Hippocampal formation (tissue), 2 donors: ENCODE measurements at regions not wholly inside any gene's neighbourhood (a gene's known extent, or its start where the extent isn't known, plus 50 kb on each side); places are given as distances from the start of the nearest gene placed in this dataset.

Experiments
- DNase-seq, 2 donors: peaks; one replicate each; lab custom pipeline; 2025; lab: John Stamatoyannopoulos, UW

DNA sequence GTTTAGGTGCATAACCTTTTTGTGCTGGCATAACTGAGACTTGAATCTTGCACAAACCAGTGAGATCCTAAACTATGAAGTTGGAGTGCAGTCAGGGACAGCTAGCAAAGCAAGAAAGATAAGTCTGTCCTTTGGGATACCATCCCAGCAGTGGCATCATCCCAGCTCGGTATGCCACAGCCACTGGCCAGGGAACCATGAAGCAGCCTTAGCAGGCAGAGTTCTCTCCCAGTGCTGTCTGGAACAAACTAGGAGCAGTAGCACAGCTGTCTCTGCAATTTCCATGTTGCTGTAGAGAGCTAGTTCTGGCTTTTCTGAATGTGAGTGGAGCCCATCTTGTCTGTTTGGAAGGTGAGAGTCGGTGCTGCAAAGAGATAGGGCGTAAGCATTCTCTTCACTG is 130.3 kb downstream of the DTWD1 start:
- no peak for DNase-seq

GRCh38 chr15:49751751-49752150 is 130.9 kb downstream of the DTWD1 start:
- no peak for DNase-seq

GRCh38 chr15:49752517-49752916 is 131.7 kb downstream of the DTWD1 start:
- DNase-seq, result no peak

DNA sequence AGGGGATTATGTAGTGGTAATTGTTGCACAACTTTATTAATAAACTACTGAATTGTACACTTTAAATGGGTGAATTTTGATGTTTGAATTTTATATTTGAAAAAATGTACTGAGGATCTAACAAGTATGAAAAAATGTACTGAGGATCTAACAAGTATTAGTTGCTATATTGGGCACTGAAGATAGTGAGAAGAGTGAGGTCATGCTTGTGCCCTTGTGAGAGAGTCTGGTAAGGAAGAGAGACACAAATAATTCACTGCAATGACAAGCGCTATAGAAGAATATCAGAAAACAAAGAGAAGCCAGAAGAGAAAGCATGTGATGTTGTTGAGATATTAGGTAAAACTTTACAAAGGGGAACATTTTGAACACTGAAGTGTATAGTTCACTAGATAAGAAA is 137.6 kb downstream of the DTWD1 start:
- no peak for DNase-seq

GRCh38 chr15:49758856-49759255 is 138.0 kb downstream of the DTWD1 start:
- DNase-seq, result no peak

DNA sequence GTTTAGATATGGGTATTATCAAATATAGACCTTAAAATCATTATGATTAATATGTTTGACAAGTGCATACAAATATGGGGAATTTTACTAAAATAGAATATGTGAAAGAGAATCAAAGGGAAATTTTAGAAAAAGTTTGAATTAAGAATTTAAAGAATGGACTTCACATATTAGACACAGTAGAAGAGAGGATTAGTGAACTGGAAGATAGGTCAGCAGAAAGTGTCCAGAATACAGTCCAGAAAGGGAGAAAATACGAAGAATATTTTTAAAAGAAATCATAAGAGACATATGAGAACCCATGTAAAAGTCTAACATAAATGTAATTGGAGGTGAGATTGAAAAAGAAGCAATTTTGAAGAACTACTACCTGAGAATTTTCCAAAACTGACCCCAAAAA is 139.9 kb downstream of the DTWD1 start:
- DNase-seq, result no peak

- DNase-seq, result no peak
Measured at GRCh38 chr15:49769225-49769624, 148.4 kb downstream of the DTWD1 start.

DNA sequence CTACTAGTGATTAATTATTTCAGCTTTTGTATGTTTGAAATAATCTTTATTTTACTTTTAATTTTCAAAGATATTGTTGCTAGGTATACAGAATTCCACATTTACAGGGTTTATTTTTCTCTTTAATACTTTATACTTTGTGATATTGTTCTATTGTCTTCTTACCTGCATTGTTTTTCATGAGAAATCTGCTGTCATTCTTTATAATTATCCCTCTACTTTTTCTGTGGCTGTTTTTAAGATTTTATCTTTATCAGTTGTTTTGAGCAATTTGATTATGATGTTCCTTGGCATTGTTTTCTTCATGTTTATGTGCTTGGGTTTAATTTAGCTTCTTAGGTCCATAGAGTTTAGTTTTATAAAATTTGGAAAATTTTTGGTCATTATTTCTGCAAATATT is 168.6 kb downstream of the DTWD1 start:
- DNase-seq, result no peak

GRCh38 chr15:49793943-49794342 is 173.1 kb downstream of the DTWD1 start:
- no peak for DNase-seq

- no peak for DNase-seq
Measured at GRCh38 chr15:49801796-49802195, 180.9 kb downstream of the DTWD1 start.
